ENCODE measurements at regions not wholly inside any gene's neighbourhood (a gene's known extent, or its start where the extent isn't known, plus 50 kb on each side); places are given as distances from the start of the nearest gene placed in this dataset.

GRCh38 chr6:144824018-144824417 lies 538.9 kb downstream of the UTRN start:
- TF ChIP-seq POLR2AphosphoS5 (IDR thresholded peaks at IDR 0.05) (no peak), POLR2A (IDR thresholded peaks at IDR 0.05) (no peak), EP300 (IDR thresholded peaks at IDR 0.05) (no peak), CTCF (IDR thresholded peaks at IDR 0.05) (no peak)
- peaks cover 25% of the 10 kb centered on the region for H3K36me3 ChIP-seq

GRCh38 chr6:144834426-144835038 lies 549.4 kb downstream of the UTRN start:
- WGBS: 88% methylated on average over 6 of the region's 6 CpGs
- Histone ChIP-seq H3K4me1 (no peaks in the 10 kb centered on the region), H3K4me3 (no peak overlapping the region), H3K9me3 (no peaks in the 10 kb centered on the region), H3K27me3 (no peaks in the 10 kb centered on the region), H3K36me3 (peaks cover 63% of the 10 kb centered on the region), H3K27ac (no peak overlapping the region)
- TF ChIP-seq EP300 (IDR thresholded peaks at IDR 0.05): no peak
- no peak for TF ChIP-seq POLR2A (IDR thresholded peaks at IDR 0.05)
- no peak for TF ChIP-seq POLR2AphosphoS5 (IDR thresholded peaks at IDR 0.05)
- no peak for TF ChIP-seq CTCF (IDR thresholded peaks at IDR 0.05)
- no peak for DNase-seq (ENCODE audit: low spot score in 2 of 2)

More at GRCh38 chr6:144824018-144824417, 538.9 kb downstream of the UTRN start:
- Histone ChIP-seq H3K4me1 (no peaks in the 10 kb centered on the region), H3K27me3 (no peaks in the 10 kb centered on the region), H3K4me3 (no peak overlapping the region), H3K27ac (no peak overlapping the region), H3K9me3 (no peaks in the 10 kb centered on the region)
- no peak for DNase-seq (ENCODE audit: low spot score in 2 of 2)

- 92% methylated on average over 6 of the region's 6 CpGs for WGBS
- TF ChIP-seq CTCF (IDR thresholded peaks at IDR 0.05): no peak
- TF ChIP-seq POLR2AphosphoS5 (IDR thresholded peaks at IDR 0.05): no peak
- no peak for TF ChIP-seq POLR2A (IDR thresholded peaks at IDR 0.05)
- TF ChIP-seq EP300 (IDR thresholded peaks at IDR 0.05): no peak
- H3K4me1 ChIP-seq: no peaks in the 10 kb centered on the region
- H3K4me3 ChIP-seq: no peak overlapping the region
- no peaks in the 10 kb centered on the region for H3K27me3 ChIP-seq
- H3K27ac ChIP-seq: no peak overlapping the region
- peaks cover 69% of the 10 kb centered on the region for H3K36me3 ChIP-seq
- no peaks in the 10 kb centered on the region for H3K9me3 ChIP-seq
- no peak for DNase-seq (ENCODE audit: low spot score in 2 of 2)
These were observed 550.3 kb downstream of the UTRN start for GRCh38 chr6:144835322-144835973.

- TF ChIP-seq POLR2A (IDR thresholded peaks at IDR 0.05) (no peak), CTCF (IDR thresholded peaks at IDR 0.05) (no peak)
- Histone ChIP-seq H3K9me3 (no peaks in the 10 kb centered on the region), H3K27me3 (no peaks in the 10 kb centered on the region), H3K36me3 (peaks cover 83% of the 10 kb centered on the region), H3K27ac (no peak overlapping the region), H3K4me1 (no peaks in the 10 kb centered on the region), H3K4me3 (no peak overlapping the region)
- 89% methylated on average over 10 of the region's 10 CpGs for whole genome bisulfite sequencing
- no peak for DNase-seq (ENCODE audit: low spot score in 2 of 2)
These were observed 555.5 kb downstream of the UTRN start for GRCh38 chr6:144840619-144841018.

GRCh38 chr6:144843701-144844100 lies 558.6 kb downstream of the UTRN start:
- Histone ChIP-seq H3K36me3 (peaks cover 69% of the 10 kb centered on the region), H3K4me1 (no peaks in the 10 kb centered on the region), H3K9me3 (no peaks in the 10 kb centered on the region), H3K27ac (no peak overlapping the region), H3K27me3 (no peaks in the 10 kb centered on the region), H3K4me3 (no peak overlapping the region)
- no peak for DNase-seq (ENCODE audit: low spot score in 2 of 2)
- no peak for TF ChIP-seq POLR2A (IDR thresholded peaks at IDR 0.05)
- no peak for TF ChIP-seq POLR2AphosphoS5 (IDR thresholded peaks at IDR 0.05)
- no peak for TF ChIP-seq EP300 (IDR thresholded peaks at IDR 0.05)
- TF ChIP-seq CTCF (IDR thresholded peaks at IDR 0.05): no peak
- WGBS: 100% methylated on average over 1 of the region's 1 CpG

All from suprapubic skin (tissue), 4 donors.